ENCODE measurements at regions not wholly inside any gene's neighbourhood (a gene's known extent, or its start where the extent isn't known, plus 50 kb on each side); places are given as distances from the start of the nearest gene placed in this dataset.
"Not testable (repeated sequence)": the region's sequence is repeated elsewhere in the genome, so short reads cannot be mapped to it uniquely, and the experiment has no call there.

GRCh38 chr3:137153046-137153445 lies 195.3 kb downstream of the IL20RB start:
- TF ChIP-seq HMGXB4 (CRISPR knock-in tag; IDR thresholded peaks at IDR 0.05); CTCF (IDR thresholded peaks at IDR 0.05); E2F1 (CRISPR knock-in tag; IDR thresholded peaks at IDR 0.05); AFF4 (CRISPR knock-in tag; IDR thresholded peaks at IDR 0.05; ENCODE audit: borderline replicate concordance); USF2 (CRISPR knock-in tag; IDR thresholded peaks at IDR 0.05); KAT7 (CRISPR knock-in tag; IDR thresholded peaks at IDR 0.05; ENCODE audit: borderline replicate concordance); ZNF423 (CRISPR knock-in tag; IDR thresholded peaks at IDR 0.05); ESRRA (CRISPR knock-in tag; IDR thresholded peaks at IDR 0.05; ENCODE audit: borderline replicate concordance); ZBTB43 (CRISPR knock-in tag; IDR thresholded peaks at IDR 0.05); ETV6 (CRISPR knock-in tag; IDR thresholded peaks at IDR 0.05): not testable (repeated sequence)

Data from WTC11 (cell line).